Activated CD4-positive, alpha-beta memory T cell treated with anti-CD3 and anti-CD28 coated beads for 36 hours (primary cell): ENCODE measurements at regions not wholly inside any gene's neighbourhood (a gene's known extent, or its start where the extent isn't known, plus 50 kb on each side); places are given as distances from the start of the nearest gene placed in this dataset.

Experiments
- CTCF ChIA-PET: fragments of 350-600 bp; sonication (Branson Sonifier 250); formaldehyde crosslinking; loops from one replicate; lab custom pipeline; 2021; ENCODE audit warnings: antibody characterized with exemption, inconsistent platforms; lab: Charles Lee
- POLR2A ChIA-PET: fragments of 350-600 bp; sonication (Branson Sonifier 250); formaldehyde crosslinking; loops from one replicate; lab custom pipeline; 2021; ENCODE audit warnings: antibody characterized with exemption; lab: Charles Lee
- DNase-seq: peaks from one replicate; pipeline ENCODE4 v3.0.0-alpha.2; 2020
- H3K27ac Mint-ChIP-seq: one replicate; pipeline ENCODE4 v1.8.0; 2021; ENCODE audit warnings: mixed read lengths
- H3K27me3 Mint-ChIP-seq: one replicate; pipeline ENCODE4 v1.8.0; 2021; ENCODE audit warnings: mixed read lengths
- H3K36me3 Mint-ChIP-seq: one replicate; pipeline ENCODE4 v1.8.0; 2021; ENCODE audit warnings: mixed read lengths
- H3K4me1 Mint-ChIP-seq: one replicate; pipeline ENCODE4 v1.8.0; 2021; ENCODE audit warnings: low read depth, mixed read lengths
- H3K4me3 Mint-ChIP-seq: one replicate; pipeline ENCODE4 v1.8.0; 2021; ENCODE audit warnings: mild to moderate bottlenecking, mixed read lengths
- H3K9me3 Mint-ChIP-seq: one replicate; pipeline ENCODE4 v1.8.0; 2021; ENCODE audit warnings: mixed read lengths
- intact Hi-C: fragments of 100-400 bp; cut with micrococcal nuclease; formaldehyde crosslinking; loops from one replicate; pipeline ENCODE4 v1.15.1; 2023

DNA sequence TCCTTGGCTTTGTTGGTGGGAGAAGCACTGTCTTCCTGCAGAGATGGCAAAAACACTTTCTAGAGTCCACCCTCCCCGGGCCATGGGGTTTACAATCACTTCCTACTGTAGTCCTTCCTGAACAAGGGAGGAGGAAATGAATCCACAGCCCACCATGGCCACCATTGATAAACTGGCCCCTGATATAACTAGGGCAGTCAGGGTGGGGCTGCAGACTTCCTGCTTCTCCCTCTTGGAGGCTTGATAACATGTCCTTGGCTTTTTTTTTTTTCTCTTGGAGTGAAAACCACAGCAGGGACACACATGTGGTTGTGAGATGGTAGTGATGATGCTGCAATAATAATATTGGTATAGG is 437.8 kb downstream of the ZNF521 start:
- Mint-ChIP-seq H3K27ac (no peak overlapping the region), H3K4me3 (no peak overlapping the region), H3K9me3 (no peaks in the 10 kb centered on the region), H3K36me3 (no peaks in the 10 kb centered on the region), H3K4me1 (no peaks in the 10 kb centered on the region), H3K27me3 (no peaks in the 10 kb centered on the region)
- CTCF ChIA-PET: no interaction called here
- no peak for DNase-seq
- intact Hi-C loops: no loop called here
- POLR2A ChIA-PET: no interaction called here

DNA sequence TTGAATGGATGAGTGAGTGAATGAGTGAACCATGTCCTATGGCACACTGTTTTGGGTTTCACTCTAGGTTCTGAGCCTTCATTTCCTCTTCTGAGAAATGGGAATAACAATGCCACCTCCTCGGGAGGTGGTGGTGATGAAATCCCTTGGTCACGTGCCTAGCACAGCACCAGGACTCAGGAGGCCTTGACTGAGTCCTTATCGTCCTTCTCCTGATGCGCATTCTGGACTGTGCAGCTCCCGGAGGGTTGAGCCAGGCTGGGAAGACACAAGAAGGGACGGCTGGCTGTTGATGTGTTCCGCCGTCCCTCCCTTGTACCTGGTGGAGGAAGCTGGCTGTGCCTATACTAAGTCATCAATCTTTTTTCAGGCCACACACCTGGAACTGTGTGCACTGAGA is 437.3 kb downstream of the ZNF521 start:
- Mint-ChIP-seq H3K27ac (no peak overlapping the region), H3K4me1 (no peaks in the 10 kb centered on the region), H3K4me3 (no peak overlapping the region), H3K36me3 (no peaks in the 10 kb centered on the region), H3K9me3 (no peaks in the 10 kb centered on the region), H3K27me3 (no peaks in the 10 kb centered on the region)
- CTCF ChIA-PET: no interaction called here
- intact Hi-C loops: no loop called here
- no peak for DNase-seq
- POLR2A ChIA-PET: no interaction called here

DNA sequence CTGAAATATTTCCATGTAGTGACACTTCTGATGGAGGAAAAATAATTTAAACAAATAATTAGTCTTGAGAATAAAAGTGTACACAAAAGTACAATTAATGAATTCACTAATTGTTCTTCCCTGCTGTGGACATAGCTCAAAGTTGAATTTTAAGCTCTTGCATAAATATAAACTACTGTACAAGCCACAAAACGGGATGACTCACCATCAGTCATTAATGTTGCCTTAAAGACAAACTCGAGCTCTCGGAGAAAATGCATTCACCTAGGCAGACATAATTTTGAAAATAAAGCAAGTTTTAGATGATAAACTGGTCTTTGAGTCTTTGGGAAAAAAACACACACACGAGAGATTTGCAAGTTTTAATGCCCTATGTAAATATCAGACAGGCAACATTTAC is 436.4 kb downstream of the ZNF521 start:
- no peak overlapping the region for H3K27ac Mint-ChIP-seq
- no peaks in the 10 kb centered on the region for H3K27me3 Mint-ChIP-seq
- ChIA-PET CTCF (no interaction called here), POLR2A (no interaction called here)
- intact Hi-C loops: no loop called here
- no peaks in the 10 kb centered on the region for H3K4me1 Mint-ChIP-seq
- no peaks in the 10 kb centered on the region for H3K9me3 Mint-ChIP-seq
- no peak overlapping the region for H3K4me3 Mint-ChIP-seq
- H3K36me3 Mint-ChIP-seq: no peaks in the 10 kb centered on the region
- no peak for DNase-seq

DNA sequence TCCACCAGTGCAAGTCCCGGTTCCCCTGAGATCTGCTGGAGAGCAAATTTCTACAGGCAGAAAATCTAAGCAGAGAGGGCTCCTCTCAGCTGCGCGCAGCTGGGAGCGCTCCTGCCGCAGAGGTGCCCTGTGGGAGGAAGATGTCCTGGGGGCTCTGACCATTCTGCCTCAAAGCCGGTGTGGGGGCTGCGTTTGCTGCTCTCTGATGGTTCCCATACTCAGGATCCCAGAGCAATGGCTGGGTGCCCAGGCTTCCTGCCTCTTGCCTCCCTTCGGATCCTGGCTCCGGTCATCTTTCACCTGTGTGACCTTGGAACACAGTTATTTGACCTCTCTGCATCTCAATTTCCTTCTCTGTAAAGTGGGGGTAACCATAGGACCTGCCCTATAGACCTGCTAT is 434.2 kb downstream of the ZNF521 start:
- no peak for DNase-seq
- ChIA-PET POLR2A (no interaction called here), CTCF (no interaction called here)
- Mint-ChIP-seq H3K4me1 (no peaks in the 10 kb centered on the region), H3K9me3 (no peaks in the 10 kb centered on the region), H3K36me3 (no peaks in the 10 kb centered on the region), H3K27me3 (no peaks in the 10 kb centered on the region), H3K27ac (no peak overlapping the region), H3K4me3 (no peak overlapping the region)
- intact Hi-C loops: no loop called here

DNA sequence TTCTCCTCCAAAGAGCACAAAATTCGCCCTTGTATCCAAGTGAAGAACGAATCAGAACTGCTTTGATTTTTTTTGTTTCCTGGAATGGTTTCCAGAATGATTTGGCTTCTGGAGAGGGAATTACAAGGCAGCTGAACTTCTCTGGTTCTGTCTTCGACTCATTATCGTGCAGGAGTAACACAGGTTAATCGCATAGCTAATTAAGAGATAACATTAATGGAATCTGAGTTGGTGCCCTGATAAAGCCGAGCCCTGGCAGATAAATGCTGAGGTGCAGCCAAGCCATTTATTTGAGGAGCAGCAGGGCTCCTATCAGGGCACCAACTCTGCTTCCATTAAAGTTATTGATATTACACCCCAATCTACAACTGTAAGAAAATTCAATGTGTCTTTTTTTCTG is 433.7 kb downstream of the ZNF521 start:
- Mint-ChIP-seq H3K9me3 (no peaks in the 10 kb centered on the region), H3K4me3 (no peak overlapping the region), H3K27ac (no peak overlapping the region), H3K36me3 (no peaks in the 10 kb centered on the region), H3K4me1 (no peaks in the 10 kb centered on the region), H3K27me3 (no peaks in the 10 kb centered on the region)
- intact Hi-C loops: no loop called here
- CTCF ChIA-PET: no interaction called here
- POLR2A ChIA-PET: no interaction called here
- DNase-seq: no peak

DNA sequence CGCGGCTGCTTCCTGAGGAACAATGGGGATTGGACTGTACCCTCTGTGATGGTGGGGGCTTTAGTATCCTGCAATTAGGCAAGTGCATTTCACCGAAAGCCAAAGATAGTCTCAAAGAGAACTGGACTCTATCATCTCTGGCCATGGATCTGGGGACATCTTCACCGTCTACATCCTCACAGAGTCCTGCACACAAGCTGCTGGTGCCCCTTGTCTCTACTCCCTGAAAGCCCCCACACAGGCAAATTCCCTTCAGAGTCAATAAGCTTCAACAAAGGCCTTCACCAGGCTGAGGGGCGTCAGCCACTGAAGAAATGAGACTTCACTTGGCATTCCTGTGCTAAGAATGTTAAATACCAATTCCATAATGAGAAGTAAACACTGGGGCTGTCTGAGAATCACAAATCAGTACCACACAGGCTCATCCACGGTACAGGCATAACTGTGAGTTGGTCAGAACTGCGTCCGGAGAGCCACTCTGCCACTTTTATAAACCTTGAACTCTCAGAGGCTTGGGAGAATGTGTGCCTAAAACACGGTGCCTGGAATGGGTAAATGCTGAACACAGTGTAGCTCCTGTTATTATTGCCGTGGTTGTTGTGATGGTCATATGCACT is 432.7 kb downstream of the ZNF521 start:
- ChIA-PET CTCF (no interaction called here), POLR2A (no interaction called here)
- Mint-ChIP-seq H3K27me3 (no peaks in the 10 kb centered on the region), H3K4me3 (no peak overlapping the region), H3K27ac (no peak overlapping the region), H3K4me1 (no peaks in the 10 kb centered on the region), H3K9me3 (no peaks in the 10 kb centered on the region), H3K36me3 (no peaks in the 10 kb centered on the region)
- intact Hi-C loops: no loop called here
- no peak for DNase-seq

DNA sequence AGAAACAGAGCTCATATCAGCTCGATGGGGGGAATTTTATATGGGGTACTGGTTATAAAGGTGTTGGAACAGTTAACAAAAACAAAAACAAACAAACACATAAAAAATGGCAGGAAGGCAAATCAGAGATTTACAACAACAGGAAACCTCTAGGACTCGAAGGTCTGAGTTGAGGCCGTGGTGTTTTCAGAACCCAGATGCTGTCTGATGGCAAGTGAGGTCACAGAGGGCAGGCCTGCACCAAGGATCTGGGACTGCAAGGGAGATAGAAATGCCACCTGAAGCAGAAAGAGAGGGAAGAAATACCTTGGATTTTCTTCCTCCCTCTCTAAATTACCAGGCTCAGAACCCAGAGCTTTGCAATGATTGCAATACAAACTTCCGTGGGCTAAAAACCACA is 429.5 kb downstream of the ZNF521 start:
- DNase-seq: no peak
- ChIA-PET POLR2A (no interaction called here), CTCF (no interaction called here)
- no peak overlapping the region for H3K27ac Mint-ChIP-seq
- no peaks in the 10 kb centered on the region for H3K27me3 Mint-ChIP-seq
- no peak overlapping the region for H3K4me3 Mint-ChIP-seq
- H3K36me3 Mint-ChIP-seq: no peaks in the 10 kb centered on the region
- intact Hi-C loops: no loop called here
- H3K9me3 Mint-ChIP-seq: no peaks in the 10 kb centered on the region
- no peaks in the 10 kb centered on the region for H3K4me1 Mint-ChIP-seq

DNA sequence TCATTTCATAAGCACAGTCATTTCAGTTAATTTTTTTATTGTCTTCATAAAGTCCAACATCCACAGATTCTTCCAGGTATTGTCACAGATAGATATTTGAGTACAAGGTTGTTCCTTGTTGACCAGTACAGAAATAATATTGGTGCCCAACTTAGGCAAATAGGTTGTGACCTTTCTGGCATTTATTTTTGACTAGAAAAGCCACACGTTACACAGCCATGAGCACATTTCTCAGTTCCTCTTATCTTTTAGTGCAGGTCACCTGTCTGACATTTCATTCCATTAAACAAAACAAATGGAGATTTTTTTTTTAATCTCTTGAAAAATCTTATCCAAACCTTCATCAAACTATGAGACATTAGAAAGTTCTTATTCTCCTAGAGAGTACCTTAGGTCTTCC is 428.8 kb downstream of the ZNF521 start:
- no peaks in the 10 kb centered on the region for H3K4me1 Mint-ChIP-seq
- no peak for DNase-seq
- POLR2A ChIA-PET: no interaction called here
- intact Hi-C loops: no loop called here
- no peak overlapping the region for H3K4me3 Mint-ChIP-seq
- H3K27ac Mint-ChIP-seq: no peak overlapping the region
- CTCF ChIA-PET: no interaction called here
- no peaks in the 10 kb centered on the region for H3K36me3 Mint-ChIP-seq
- H3K9me3 Mint-ChIP-seq: no peaks in the 10 kb centered on the region
- no peaks in the 10 kb centered on the region for H3K27me3 Mint-ChIP-seq

DNA sequence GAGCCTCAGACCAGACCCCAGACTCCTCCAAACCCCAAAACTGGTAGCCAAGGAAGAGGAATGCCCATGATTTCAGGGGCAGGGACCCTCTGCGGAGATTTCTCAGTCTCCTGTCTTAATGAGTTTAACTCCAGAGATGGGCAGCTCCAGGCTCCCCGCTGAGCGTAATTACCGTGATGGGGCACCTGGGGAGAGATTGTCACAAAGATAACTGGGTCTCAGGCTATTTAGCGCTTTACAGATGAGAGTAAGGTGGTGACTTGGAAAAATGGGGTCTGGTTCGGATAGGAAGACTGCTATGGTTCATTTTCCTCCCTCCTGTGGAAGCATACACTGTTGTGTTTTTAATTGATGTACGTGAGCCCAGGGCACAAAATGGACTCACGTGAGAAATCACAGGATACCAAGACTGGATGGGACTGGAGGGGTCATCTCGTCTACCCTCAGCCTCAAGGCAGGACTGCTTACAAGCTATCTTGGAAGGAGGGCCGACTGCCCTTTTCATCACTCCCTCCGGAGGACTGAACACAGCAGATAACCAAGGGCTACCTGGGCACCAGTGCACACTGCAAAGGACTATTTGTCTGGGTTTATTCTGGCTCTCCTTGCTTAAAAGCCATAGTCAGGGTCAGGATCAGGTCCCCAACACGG is 427.8 kb downstream of the ZNF521 start:
- no peaks in the 10 kb centered on the region for H3K36me3 Mint-ChIP-seq
- H3K27me3 Mint-ChIP-seq: no peaks in the 10 kb centered on the region
- H3K27ac Mint-ChIP-seq: no peak overlapping the region
- DNase-seq: no peak
- intact Hi-C loops: no loop called here
- no peak overlapping the region for H3K4me3 Mint-ChIP-seq
- POLR2A ChIA-PET: no interaction called here
- CTCF ChIA-PET: no interaction called here
- no peaks in the 10 kb centered on the region for H3K4me1 Mint-ChIP-seq
- H3K9me3 Mint-ChIP-seq: no peaks in the 10 kb centered on the region

DNA sequence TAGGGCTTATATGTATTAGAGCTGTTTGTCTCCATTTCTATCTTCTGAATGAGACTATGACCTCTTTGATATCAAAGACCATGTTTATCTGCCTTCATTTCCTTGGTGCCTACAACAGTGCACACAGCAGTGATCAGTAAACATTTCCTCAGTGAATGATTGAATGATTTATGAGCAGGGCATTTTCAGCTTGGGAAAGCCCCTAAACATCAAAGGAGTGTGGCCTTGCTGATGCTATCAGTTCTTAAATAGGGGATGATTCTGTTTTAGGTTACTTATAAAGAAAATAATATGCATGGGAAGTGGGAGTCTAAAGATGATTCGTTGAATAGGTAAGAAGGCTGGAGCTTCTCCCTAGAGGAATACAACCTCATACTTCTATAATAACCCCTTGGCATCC is 425.3 kb downstream of the ZNF521 start:
- H3K27me3 Mint-ChIP-seq: no peaks in the 10 kb centered on the region
- H3K4me3 Mint-ChIP-seq: no peak overlapping the region
- ChIA-PET CTCF (no interaction called here), POLR2A (no interaction called here)
- no peak for DNase-seq
- no peak overlapping the region for H3K27ac Mint-ChIP-seq
- H3K9me3 Mint-ChIP-seq: no peaks in the 10 kb centered on the region
- no peaks in the 10 kb centered on the region for H3K36me3 Mint-ChIP-seq
- intact Hi-C loops: no loop called here
- no peaks in the 10 kb centered on the region for H3K4me1 Mint-ChIP-seq

DNA sequence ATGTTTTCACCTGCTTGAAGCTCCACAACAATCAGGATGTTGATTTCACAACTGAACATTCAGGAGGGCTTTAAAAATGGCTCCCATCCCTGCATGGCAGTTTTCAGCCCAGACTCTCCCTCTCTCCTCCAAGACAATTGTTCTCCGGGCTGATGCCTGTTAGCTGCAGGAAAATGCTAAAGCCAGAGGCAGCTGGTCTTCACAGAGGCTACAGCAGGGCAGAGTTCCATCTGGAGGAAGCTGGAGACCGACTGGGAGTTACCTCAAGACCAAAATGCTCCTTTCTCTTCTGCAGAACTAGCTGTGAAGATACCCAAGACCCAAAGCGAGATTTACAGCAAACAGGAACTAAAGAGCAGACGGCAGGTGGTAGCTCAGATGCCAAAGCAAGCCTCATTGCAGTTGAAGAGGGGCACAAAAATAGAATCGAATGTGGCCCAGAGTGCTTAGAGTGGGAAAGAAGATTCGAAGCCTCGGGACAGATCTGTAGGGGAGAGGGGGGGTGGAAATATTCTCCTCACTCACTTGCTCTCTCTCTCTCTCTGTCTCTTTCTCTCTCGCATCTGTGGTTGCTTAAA is 423.6 kb downstream of the ZNF521 start:
- ChIA-PET POLR2A (no interaction called here), CTCF (no interaction called here)
- intact Hi-C loops: no loop called here
- Mint-ChIP-seq H3K27ac (no peak overlapping the region), H3K4me3 (no peak overlapping the region), H3K9me3 (no peaks in the 10 kb centered on the region), H3K4me1 (no peaks in the 10 kb centered on the region), H3K36me3 (no peaks in the 10 kb centered on the region), H3K27me3 (no peaks in the 10 kb centered on the region)
- no peak for DNase-seq

DNA sequence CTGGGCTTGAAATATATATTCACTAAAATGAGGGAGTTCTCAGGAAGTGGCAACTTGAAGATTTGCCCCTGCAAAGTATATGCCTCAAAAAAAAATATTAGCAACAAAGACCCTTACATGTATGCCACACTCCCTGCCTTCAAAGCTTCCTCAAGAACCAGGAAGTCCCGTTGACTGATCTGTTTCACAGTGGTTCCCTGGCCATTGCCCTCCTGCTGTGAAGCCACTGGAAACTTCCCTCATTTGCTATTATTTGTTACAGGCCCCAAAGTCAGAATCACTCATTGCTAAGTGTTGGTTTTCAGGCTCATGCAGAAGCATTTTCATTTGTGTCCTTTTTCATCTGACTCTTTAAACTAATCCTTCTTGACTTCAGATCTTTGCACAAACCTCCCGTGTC is 421.5 kb downstream of the ZNF521 start:
- Mint-ChIP-seq H3K27ac (no peak overlapping the region), H3K9me3 (no peaks in the 10 kb centered on the region), H3K4me1 (no peaks in the 10 kb centered on the region), H3K36me3 (no peaks in the 10 kb centered on the region), H3K4me3 (no peak overlapping the region), H3K27me3 (no peaks in the 10 kb centered on the region)
- no peak for DNase-seq
- ChIA-PET CTCF (no interaction called here), POLR2A (no interaction called here)
- intact Hi-C loops: no loop called here

DNA sequence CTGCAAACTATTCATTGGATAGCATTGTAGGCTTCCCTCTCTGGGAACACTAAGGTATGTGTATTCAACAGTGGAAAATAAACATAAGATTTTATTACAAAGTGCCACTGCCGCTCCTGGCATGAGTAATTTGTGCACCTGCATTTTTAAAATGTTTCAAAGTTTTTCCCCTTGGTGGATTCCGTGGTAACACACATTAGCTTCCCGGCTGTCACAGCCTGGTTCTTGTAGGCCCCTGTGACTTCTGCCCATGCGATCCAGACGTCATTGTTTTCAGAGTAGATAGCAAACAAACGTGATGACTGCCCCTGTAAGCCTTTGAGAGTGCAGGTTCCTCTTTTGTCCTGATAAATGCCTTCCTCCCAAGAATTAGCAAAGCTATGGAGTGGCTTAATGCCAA is 421.0 kb downstream of the ZNF521 start:
- intact Hi-C loops: no loop called here
- POLR2A ChIA-PET: no interaction called here
- H3K4me3 Mint-ChIP-seq: no peak overlapping the region
- DNase-seq: no peak
- no peak overlapping the region for H3K27ac Mint-ChIP-seq
- CTCF ChIA-PET: no interaction called here
- H3K27me3 Mint-ChIP-seq: no peaks in the 10 kb centered on the region
- H3K9me3 Mint-ChIP-seq: no peaks in the 10 kb centered on the region
- no peaks in the 10 kb centered on the region for H3K4me1 Mint-ChIP-seq
- H3K36me3 Mint-ChIP-seq: no peaks in the 10 kb centered on the region
